ENCODE measurements at regions not wholly inside any gene's neighbourhood (a gene's known extent, or its start where the extent isn't known, plus 50 kb on each side); places are given as distances from the start of the nearest gene placed in this dataset.
"Not testable (repeated sequence)": the region's sequence is repeated elsewhere in the genome, so short reads cannot be mapped to it uniquely, and the experiment has no call there.

- Mint-ChIP-seq H3K4me3 (no peak overlapping the region), H3K27me3 (ENCODE audit: low read depth, poor library complexity) (no peaks in the 10 kb centered on the region), H3K4me1 (peaks cover 48% of the 10 kb centered on the region), H3K27ac (no peak overlapping the region), H3K36me3 (ENCODE audit: low read depth) (no peaks in the 10 kb centered on the region), H3K9me3 (no peaks in the 10 kb centered on the region)
- no peak for DNase-seq
- no peak for TF ChIP-seq CTCF (IDR thresholded peaks at IDR 0.05)
Measured at GRCh38 chr15:35246451-35246850, 161.4 kb upstream of the NANOGP8 start.

GRCh38 chr15:35245681-35246080 lies 160.6 kb upstream of the NANOGP8 start:
- peaks cover 45% of the 10 kb centered on the region for H3K4me1 Mint-ChIP-seq
- not testable (repeated sequence) for H3K4me3 Mint-ChIP-seq; H3K9me3 Mint-ChIP-seq; DNase-seq; H3K36me3 Mint-ChIP-seq (ENCODE audit: low read depth); H3K27me3 Mint-ChIP-seq (ENCODE audit: low read depth, poor library complexity); H3K27ac Mint-ChIP-seq

GRCh38 chr15:35244227-35244626 lies 159.1 kb upstream of the NANOGP8 start:
- peaks cover 45% of the 10 kb centered on the region for H3K4me1 Mint-ChIP-seq
- H3K36me3 Mint-ChIP-seq (ENCODE audit: low read depth): no peaks in the 10 kb centered on the region
- H3K9me3 Mint-ChIP-seq: peaks cover 7% of the 10 kb centered on the region
- no peak for DNase-seq
- peaks cover 2% of the 10 kb centered on the region for H3K27me3 Mint-ChIP-seq (ENCODE audit: low read depth, poor library complexity)
- no peak for TF ChIP-seq CTCF (IDR thresholded peaks at IDR 0.05)
- no peak overlapping the region for H3K27ac Mint-ChIP-seq
- no peak overlapping the region for H3K4me3 Mint-ChIP-seq

- H3K36me3 Mint-ChIP-seq (ENCODE audit: low read depth): no peaks in the 10 kb centered on the region
- no peak for TF ChIP-seq CTCF (IDR thresholded peaks at IDR 0.05)
- no peak overlapping the region for H3K27ac Mint-ChIP-seq
- peaks cover 45% of the 10 kb centered on the region for H3K4me1 Mint-ChIP-seq
- H3K9me3 Mint-ChIP-seq: peaks cover 12% of the 10 kb centered on the region
- H3K4me3 Mint-ChIP-seq: no peak overlapping the region
- DNase-seq: no peak
- H3K27me3 Mint-ChIP-seq (ENCODE audit: low read depth, poor library complexity): peaks cover 2% of the 10 kb centered on the region
Measured at GRCh38 chr15:35243758-35244157, 158.7 kb upstream of the NANOGP8 start.

- Mint-ChIP-seq H3K36me3 (ENCODE audit: low read depth) (peaks cover 11% of the 10 kb centered on the region), H3K9me3 (peaks cover 28% of the 10 kb centered on the region), H3K4me1 (peaks cover 16% of the 10 kb centered on the region)
- H3K27ac Mint-ChIP-seq; DNase-seq; H3K4me3 Mint-ChIP-seq; H3K27me3 Mint-ChIP-seq (ENCODE audit: low read depth, poor library complexity): not testable (repeated sequence)
Measured at GRCh38 chr15:35239693-35240092, 154.6 kb upstream of the NANOGP8 start.

- not testable (repeated sequence) for H3K27me3 Mint-ChIP-seq (ENCODE audit: low read depth, poor library complexity); H3K27ac Mint-ChIP-seq; DNase-seq; H3K4me1 Mint-ChIP-seq; H3K4me3 Mint-ChIP-seq
- H3K9me3 Mint-ChIP-seq: peaks cover 28% of the 10 kb centered on the region
- H3K36me3 Mint-ChIP-seq (ENCODE audit: low read depth): peaks cover 11% of the 10 kb centered on the region
Measured at GRCh38 chr15:35238448-35238847, 153.4 kb upstream of the NANOGP8 start.

GRCh38 chr15:35229085-35229484 lies 144.0 kb upstream of the NANOGP8 start:
- DNase-seq: no peak
- no peaks in the 10 kb centered on the region for H3K27me3 Mint-ChIP-seq (ENCODE audit: low read depth, poor library complexity)
- TF ChIP-seq CTCF (IDR thresholded peaks at IDR 0.05): no peak
- H3K4me1 Mint-ChIP-seq: no peaks in the 10 kb centered on the region
- H3K4me3 Mint-ChIP-seq: no peak overlapping the region
- H3K27ac Mint-ChIP-seq: no peak overlapping the region
- H3K9me3 Mint-ChIP-seq: peaks cover 47% of the 10 kb centered on the region
- peaks cover 32% of the 10 kb centered on the region for H3K36me3 Mint-ChIP-seq (ENCODE audit: low read depth)

All from nephron progenitor cell (in vitro differentiated cells).